Nephron (organoid): ENCODE measurements at regions not wholly inside any gene's neighbourhood (a gene's known extent, or its start where the extent isn't known, plus 50 kb on each side); places are given as distances from the start of the nearest gene placed in this dataset.
"Not testable (repeated sequence)": the region's sequence is repeated elsewhere in the genome, so short reads cannot be mapped to it uniquely, and the experiment has no call there.

Experiments
- H3K27ac Mint-ChIP-seq, 3 experiments: 2 replicates each; pipeline ENCODE4 v1.8.0; 2020; ENCODE audit warnings: mixed read lengths in 3 of 3, mild to moderate bottlenecking in 2 of 3, moderate library complexity in 1 of 3
- H3K27me3 Mint-ChIP-seq: 2 replicates; pipeline ENCODE4 v1.8.0; 2021; ENCODE audit warnings: low read depth, mild to moderate bottlenecking, moderate library complexity, mixed read lengths
- H3K36me3 Mint-ChIP-seq: 2 replicates; pipeline ENCODE4 v1.8.0; 2020; ENCODE audit warnings: low read depth, mixed read lengths
- H3K4me1 Mint-ChIP-seq: 2 replicates; pipeline ENCODE4 v1.8.0; 2020; ENCODE audit warnings: mixed read lengths
- H3K4me3 Mint-ChIP-seq, 3 experiments: 2 replicates each; pipeline ENCODE4 v1.8.0; 2020; ENCODE audit warnings: mild to moderate bottlenecking in 3 of 3, mixed read lengths in 3 of 3, moderate library complexity in 2 of 3
- H3K9me3 Mint-ChIP-seq: 2 replicates; pipeline ENCODE4 v1.8.0; 2020; ENCODE audit warnings: mixed read lengths
- TF ChIP-seq, protein P1 (sequence below), 3 experiments: fragments of 200-600 bp; sonication (generic); IDR thresholded peaks; one replicate each; pipeline ENCODE4 v1.5.0; 2021; ENCODE audit warnings: antibody characterized with exemption in 3 of 3; ENCODE audit not compliant: unreplicated experiment in 3 of 3

DNA sequence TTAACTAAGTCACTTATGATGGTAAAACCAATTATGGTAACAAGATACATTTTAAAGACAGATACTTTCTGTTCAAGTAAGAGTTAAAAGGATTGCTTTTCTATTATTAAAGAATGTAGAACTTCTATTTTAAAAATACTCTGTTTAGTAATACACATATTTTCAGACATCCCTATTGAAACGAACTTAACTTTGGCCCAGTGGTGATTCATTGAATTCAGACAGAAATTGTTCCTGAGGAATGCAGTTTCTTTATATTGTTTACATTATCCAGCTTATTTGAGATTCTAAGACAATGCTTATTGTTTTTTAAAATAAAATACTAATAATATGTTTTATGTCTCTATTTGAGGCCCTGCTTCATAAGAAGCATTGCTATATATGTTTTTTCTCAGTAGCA, 816.4 kb downstream of the SEMA5A start:
- H3K27ac Mint-ChIP-seq: no peak overlapping the region
- no peak overlapping the region for H3K4me3 Mint-ChIP-seq
- TF ChIP-seq, protein P1, sequence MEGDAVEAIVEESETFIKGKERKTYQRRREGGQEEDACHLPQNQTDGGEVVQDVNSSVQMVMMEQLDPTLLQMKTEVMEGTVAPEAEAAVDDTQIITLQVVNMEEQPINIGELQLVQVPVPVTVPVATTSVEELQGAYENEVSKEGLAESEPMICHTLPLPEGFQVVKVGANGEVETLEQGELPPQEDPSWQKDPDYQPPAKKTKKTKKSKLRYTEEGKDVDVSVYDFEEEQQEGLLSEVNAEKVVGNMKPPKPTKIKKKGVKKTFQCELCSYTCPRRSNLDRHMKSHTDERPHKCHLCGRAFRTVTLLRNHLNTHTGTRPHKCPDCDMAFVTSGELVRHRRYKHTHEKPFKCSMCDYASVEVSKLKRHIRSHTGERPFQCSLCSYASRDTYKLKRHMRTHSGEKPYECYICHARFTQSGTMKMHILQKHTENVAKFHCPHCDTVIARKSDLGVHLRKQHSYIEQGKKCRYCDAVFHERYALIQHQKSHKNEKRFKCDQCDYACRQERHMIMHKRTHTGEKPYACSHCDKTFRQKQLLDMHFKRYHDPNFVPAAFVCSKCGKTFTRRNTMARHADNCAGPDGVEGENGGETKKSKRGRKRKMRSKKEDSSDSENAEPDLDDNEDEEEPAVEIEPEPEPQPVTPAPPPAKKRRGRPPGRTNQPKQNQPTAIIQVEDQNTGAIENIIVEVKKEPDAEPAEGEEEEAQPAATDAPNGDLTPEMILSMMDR (IDR thresholded peaks at IDR 0.05; ENCODE audit: unreplicated experiment in 3 of 3): no peak
- H3K4me1 Mint-ChIP-seq: no peaks in the 10 kb centered on the region
- peaks cover 8% of the 10 kb centered on the region for H3K9me3 Mint-ChIP-seq
- no peaks in the 10 kb centered on the region for H3K27me3 Mint-ChIP-seq
- H3K36me3 Mint-ChIP-seq: no peaks in the 10 kb centered on the region

DNA sequence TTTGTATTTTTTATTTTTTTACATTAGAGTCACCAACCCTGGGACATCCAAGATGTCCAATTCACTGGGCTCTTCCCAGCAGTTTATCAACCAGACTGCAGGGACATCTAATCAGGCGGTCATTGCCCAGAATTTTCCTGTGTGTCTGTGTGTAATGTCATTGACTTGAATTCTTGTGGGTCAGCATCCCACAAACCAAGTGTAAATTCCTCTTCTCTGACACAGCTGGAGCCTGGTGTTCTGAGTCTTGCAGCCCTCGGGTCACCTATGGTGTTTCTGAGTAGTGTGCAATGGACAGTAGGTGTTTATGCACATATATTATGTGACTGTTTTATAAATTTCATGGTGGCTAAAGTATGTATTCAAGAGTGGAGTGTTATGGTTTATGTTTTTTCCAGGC, 815.7 kb downstream of the SEMA5A start:
- Mint-ChIP-seq H3K27me3 (no peaks in the 10 kb centered on the region), H3K9me3 (peaks cover 8% of the 10 kb centered on the region), H3K4me3 (no peak overlapping the region), H3K4me1 (no peaks in the 10 kb centered on the region), H3K36me3 (no peaks in the 10 kb centered on the region), H3K27ac (no peak overlapping the region)
- TF ChIP-seq, protein P1 (IDR thresholded peaks at IDR 0.05; ENCODE audit: unreplicated experiment in 3 of 3): no peak

DNA sequence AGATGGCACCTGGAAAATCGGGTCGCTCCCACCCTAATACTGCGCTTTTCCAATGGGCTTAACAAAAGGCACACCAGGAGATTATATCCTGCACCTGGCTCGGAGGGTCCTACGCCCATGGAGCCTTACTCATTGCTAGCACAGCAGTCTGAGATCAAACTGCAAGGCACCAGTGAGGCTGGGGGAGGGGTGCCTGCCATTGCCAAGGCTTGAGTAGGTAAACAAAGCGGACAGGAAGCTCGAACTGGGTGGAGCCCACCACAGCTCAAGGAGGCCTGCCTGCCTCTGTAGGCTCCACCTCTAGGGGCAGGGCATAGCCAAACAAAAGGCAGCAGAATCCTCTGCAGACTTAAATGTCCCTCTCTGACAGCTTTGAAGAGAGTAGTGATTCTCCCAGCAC, 814.8 kb downstream of the SEMA5A start:
- not testable (repeated sequence) for H3K9me3 Mint-ChIP-seq, H3K4me1 Mint-ChIP-seq

DNA sequence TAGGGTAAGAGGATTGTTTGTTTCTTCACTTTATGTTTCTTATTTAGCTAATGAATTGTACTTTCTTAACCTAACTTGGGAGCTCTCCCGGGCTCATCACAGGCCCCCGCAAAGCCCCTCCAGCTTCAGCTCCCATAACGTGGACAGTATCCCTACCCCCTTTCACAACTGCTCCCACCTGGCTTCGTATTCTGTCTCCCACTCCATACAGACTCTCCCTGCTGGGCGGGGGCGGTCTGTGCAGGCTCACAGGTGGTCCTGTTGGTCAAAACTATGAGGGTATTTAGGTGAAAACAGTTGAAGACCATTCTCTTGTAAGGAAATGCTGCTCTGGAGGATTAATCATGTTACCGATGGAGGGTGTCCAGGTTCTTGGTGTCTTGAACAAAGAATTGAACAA, 805.3 kb downstream of the SEMA5A start:
- Mint-ChIP-seq H3K36me3 (no peaks in the 10 kb centered on the region), H3K27me3 (no peaks in the 10 kb centered on the region), H3K27ac (no peak overlapping the region), H3K4me3 (no peak overlapping the region), H3K9me3 (peaks cover 2% of the 10 kb centered on the region), H3K4me1 (no peaks in the 10 kb centered on the region)
- TF ChIP-seq, protein P1 (IDR thresholded peaks at IDR 0.05; ENCODE audit: unreplicated experiment in 3 of 3): no peak

More for the DNA sequence above, 814.8 kb downstream of the SEMA5A start:
- H3K27ac Mint-ChIP-seq, H3K4me3 Mint-ChIP-seq, H3K36me3 Mint-ChIP-seq, H3K27me3 Mint-ChIP-seq: not testable (repeated sequence)

DNA sequence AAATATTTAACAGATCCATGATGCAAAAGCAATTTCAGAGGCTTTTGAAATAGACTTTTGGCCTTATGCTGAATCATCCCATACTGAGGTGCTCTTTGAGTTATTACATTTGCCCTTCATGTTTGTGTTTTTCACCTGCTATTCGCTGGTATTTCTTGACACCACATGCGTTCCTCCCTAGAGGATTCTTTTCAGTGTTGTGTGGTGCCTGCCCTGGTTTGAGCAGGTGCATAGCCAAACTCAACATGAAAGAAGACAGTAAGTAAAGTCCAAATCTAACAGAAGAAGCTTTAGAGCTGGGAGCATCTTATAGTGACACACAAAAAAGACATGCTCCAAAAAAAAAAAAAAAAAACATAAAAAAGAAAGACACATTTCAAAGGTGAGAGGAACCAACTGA, 796.3 kb downstream of the SEMA5A start:
- Mint-ChIP-seq H3K4me3 (no peak overlapping the region), H3K4me1 (peaks cover 3% of the 10 kb centered on the region), H3K36me3 (no peaks in the 10 kb centered on the region), H3K9me3 (no peaks in the 10 kb centered on the region), H3K27ac (no peak overlapping the region), H3K27me3 (no peaks in the 10 kb centered on the region)
- TF ChIP-seq, protein P1 (IDR thresholded peaks at IDR 0.05; ENCODE audit: unreplicated experiment in 3 of 3): no peak

DNA sequence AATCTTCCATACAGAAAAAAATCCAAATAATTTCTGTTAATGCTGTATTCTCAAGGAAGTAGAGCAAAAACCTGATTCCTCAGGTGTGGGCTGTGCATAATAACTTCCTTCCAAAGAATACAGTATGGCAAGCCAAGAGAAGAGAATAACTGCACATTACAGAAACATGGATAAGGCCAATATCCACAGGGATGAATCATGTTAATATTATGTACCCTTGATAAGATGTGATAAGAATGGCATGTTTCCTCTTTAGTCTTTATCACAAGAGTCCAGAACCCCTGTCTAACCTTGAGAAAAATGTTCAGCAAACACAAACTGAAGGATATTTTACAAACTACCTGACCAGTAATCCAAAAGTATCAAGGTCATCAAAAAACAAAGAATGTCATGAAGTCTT, 795.8 kb downstream of the SEMA5A start:
- Mint-ChIP-seq H3K27me3 (no peaks in the 10 kb centered on the region), H3K27ac (no peak overlapping the region), H3K9me3 (no peaks in the 10 kb centered on the region), H3K4me3 (no peak overlapping the region), H3K4me1 (peaks cover 3% of the 10 kb centered on the region), H3K36me3 (no peaks in the 10 kb centered on the region)
- TF ChIP-seq, protein P1 (IDR thresholded peaks at IDR 0.05; ENCODE audit: unreplicated experiment in 3 of 3): no peak
